HG03025 (cell line): ENCODE measurements at regions not wholly inside any gene's neighbourhood (a gene's known extent, or its start where the extent isn't known, plus 50 kb on each side); places are given as distances from the start of the nearest gene placed in this dataset.

Source experiments
- ATAC-seq: cut with Tn5 transposase; IDR thresholded peaks from one replicate; pipeline ENCODE4 v1.9.1; 2021; ENCODE audit warnings: mild to moderate bottlenecking, moderate library complexity; ENCODE audit not compliant: unreplicated experiment, low FRiP score

DNA sequence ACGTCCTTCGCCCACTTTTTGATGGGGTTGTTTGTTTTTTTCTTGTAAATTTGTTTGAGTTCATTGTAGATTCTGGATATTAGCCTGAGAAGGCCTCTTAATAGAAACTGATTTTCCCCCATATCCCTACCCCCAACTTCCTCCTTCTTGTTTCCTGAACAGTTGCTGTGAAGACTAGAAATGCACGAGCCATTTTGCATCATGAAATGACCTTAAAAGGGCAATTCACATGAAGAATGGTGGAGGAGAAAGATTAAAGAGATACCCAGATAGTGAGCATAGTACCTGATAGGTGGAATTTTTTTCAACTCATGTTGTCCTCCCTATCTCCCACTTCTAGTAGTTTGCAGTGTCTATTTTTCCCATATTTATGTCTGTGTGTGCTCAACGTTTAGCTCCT is 55.2 kb upstream of the KCNH8 start:
- no peak for ATAC-seq

DNA sequence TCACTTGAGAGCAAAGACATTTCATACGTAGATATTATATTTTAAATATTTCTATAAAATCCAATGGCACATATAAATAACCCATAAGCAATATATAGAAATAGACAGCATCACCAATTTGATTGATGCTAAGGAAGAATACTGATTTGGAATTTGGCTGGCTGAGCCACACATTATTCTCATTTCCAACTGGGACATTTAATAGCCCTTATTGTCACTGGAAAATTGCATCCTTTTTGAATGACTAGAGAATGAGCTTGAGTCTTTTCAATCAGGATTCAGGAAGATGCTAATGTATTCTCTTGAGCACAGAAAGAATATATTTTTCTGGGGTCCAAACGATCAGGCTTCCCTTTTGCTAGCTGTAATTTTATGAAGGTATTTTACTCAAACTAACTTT is 70.9 kb upstream of the KCNH8 start:
- ATAC-seq: no peak

DNA sequence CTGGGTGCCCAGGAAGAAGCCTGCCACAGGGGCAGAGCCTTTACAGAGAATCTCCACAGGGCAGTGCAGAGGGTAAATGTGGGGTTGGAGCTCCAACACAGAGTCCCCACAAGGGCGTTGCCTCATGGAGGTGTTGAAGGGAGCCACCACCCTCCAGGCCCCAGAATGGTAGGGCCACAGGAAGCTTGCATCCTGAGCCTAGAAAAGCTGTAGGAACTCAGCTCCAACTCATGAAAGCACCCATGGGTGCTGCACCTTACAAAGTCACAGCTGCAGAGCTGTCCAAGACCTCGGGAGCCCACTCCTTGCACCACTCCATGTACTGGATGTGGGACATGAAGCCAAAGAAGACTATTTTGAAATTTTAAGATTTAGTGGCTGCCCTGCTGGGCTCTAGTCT is 73.3 kb upstream of the KCNH8 start:
- no peak for ATAC-seq

DNA sequence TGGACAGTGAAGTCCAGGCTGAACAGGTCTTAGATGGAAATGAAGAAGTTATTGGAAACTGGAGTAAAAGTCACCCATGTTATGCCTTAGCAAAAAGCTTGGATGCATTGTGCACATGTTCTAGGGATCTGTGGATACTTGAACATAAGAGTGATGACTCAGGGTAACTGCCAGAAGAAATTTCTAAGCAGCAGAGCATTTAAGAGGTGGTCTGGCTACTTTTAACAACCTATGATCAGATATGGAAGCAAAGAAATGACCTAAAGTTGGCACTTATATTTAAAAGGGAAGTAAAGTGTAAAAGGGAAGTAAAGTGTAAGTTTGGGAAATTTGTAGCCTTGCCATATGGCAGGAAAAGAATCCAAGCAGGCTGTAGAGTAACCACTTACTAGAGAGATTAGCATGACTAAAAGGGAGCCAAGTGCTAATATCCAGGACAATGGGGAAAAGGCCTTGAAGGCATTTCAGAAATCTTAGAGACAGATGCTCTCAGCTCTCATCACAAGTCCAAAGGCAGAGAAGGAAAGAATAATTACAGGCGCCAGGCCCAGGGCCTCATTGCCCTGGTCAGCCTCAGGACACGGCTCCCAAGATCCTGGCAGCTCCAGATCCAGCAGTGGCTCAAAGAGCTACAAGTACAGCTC is 73.9 kb upstream of the KCNH8 start:
- ATAC-seq: no peak

DNA sequence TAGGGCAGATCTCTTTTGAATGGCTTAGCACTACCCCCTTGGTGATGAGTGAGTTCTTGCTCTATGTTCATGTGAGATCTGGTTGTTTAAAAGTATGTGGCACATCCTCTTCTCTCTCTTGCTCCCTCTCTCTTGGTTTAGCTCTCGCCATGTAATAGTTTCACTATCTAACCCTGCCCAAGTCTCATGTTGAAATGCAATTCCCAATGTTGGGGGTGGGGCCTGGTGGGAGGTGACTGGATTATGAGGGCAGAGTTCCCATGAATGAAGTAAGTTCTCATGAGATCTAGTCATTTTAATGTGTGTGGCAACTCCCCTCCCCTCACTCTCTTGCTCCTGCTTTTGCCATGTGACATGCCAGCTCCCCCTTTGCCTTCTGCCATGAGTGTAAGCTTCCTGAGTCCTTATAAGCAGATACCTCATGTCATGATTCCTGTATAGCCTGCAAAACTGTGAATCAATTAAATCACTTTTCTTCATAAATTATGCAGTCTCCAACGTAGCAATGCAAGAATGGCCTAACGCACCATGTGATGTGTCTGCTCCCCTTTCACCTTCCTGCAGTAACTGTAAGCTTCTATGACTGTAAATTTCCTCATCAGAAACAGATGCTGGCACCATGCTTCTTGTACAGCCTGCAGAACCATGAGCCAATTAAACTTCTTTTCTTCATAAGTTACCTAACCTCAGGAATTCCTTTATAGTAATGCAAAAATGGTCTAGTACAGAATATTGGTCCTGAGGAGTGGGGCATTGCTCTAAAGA is 74.8 kb upstream of the KCNH8 start:
- ATAC-seq: no peak

DNA sequence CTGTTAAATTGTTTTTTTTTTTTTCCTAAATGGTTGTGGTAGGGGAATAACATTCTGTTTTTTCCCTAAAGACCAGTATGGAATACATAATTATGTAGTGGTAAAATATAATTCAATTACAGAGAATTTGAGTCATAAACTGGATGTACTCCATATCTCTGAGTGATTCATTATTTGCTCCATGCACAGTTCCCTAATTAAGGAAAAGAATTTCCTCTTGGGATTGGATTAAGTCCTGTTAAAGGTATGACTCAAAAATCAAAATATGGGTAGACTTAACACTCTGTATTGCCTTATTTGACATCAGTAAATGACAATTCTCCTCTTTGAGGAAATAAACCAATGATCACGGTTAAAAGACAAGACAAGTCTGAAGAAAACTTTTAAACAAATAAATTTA is 78.0 kb upstream of the KCNH8 start:
- ATAC-seq: no peak

DNA sequence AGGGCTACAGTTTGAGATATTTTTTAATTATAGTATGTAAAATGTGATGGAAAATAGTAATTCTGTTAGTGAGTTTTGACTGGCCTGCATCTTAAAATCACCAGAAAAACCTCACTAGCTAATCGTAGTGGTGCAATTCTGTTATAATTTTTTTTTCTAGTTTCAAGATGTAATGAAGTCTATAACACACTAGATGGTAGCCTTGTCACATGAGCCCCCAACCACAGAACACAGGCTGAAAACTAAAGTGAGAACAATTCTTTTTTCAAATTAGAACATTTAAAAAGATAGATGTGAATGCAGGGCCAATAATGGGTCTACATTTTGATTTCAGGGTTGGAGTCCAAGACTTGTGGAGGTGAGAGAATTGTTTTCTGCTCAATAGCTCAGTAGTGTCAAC is 83.3 kb upstream of the KCNH8 start:
- no peak for ATAC-seq

DNA sequence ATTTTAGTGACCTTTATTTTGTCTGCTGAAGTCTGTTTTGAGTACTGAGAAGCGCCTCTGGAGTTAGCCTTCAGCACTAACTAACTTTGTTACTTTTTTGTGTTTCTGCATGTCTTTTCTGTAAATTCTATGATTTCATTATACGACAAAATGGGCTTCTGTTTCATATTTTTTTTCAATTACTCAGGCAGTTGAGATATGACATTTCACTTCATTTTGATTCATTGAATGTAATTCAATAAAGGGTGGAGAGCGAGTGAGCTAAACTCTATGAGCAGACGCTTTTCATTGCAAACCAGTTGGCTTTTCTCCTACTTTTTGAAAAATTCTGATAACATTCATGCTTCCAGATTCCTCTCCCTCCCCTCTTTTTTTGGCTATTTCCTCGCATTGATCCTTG is 84.4 kb upstream of the KCNH8 start:
- ATAC-seq: no peak

DNA sequence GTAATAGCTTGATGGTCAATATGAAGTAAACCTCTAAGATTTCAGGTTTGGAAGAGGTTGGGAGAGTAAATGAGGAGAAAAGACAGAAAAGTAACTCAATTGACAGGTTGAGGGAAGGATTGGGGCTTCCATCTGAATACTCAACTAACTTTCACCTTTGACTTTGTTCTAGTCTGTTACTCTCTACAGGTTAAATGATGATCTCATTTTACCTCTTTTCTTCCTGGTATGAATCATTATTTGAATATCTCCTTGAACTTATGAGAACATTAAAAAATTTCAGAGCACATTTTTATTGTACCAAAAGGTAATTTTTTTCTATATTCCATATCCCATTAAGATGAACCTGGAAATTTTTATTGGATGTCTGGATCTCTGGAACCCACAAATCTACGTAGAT is 87.9 kb upstream of the KCNH8 start:
- no peak for ATAC-seq

DNA sequence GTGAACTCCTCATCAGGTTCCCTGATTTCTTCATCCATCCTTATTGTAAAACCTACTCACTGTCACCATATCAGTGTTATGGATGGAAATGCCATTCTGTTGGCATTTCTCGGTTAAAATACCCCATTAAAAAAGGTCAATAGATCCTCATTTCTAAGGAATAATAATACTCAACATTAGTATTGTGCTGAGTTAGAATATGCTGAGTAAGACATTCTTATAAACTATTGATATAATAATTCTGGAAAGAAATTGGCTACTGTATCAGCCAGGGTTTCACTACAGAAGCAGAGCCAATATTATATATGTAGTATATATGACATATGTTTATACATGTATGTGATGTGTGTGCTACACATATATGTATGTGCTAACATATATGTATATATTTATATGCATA is 95.4 kb upstream of the KCNH8 start:
- no peak for ATAC-seq

DNA sequence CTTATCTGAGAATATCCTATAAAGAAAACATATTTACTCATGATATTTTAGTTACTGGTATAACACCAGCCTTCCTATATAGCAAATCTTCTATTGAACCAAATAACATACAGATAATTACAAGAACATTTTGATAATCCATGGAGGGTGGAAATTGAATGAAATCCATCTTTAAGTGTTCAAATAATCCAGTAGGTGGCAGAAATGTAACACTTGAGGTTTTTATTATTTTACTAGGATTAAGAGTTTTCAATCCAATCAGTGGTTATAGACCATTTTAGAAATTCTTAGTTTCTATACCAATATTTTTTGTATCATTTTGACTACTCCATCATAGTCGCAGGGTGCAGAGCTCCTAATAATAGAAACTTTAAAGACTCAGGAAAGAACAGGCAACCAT is 101.9 kb upstream of the KCNH8 start:
- ATAC-seq: no peak

DNA sequence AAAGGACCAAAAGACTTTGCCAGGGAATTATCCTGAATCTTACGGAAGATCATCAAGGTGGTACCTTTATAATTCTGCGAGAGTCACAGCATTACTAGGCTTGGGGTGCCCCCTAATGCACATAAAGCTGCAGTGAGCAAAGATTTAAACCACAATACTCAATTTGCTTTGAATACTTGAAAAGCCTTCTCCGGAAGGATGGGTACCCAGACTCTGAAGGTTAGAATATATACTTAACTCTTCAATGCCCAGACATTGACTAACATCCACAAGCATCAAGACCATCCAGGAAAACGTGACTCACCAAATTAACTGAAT is 117.8 kb upstream of the KCNH8 start:
- ATAC-seq: no peak

DNA sequence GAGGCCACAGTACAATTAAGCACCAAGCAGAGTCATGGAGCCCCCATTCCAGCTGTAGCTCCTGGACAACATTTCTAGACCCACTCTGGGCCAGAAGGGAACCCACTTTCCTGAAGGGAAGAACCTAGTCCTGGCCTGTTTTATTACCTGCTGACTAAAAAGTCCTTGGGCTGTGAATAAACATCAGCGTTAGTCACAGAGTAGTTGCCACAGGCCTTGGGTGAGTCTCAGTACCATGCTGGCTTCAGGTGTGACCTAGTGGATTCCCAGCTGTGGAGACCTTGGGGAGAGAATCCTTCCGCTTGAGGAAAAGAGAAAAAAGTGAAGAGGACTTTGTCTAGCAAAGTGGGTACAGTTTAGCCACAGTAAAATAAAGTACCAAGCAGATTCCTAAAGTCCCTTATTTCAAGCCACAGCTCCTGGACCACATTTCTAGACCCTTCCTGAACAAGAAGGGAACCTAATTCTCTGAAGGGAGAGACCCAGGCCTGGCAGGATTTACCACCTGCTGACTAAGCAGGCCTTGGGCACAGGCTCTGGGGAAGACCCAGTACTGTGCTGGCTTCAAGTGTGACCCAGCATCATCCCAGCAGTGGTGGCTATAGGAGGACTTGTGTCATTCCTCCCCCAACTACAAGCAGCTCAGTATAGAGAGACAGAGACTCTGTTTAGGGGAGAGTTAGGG is 118.3 kb upstream of the KCNH8 start:
- ATAC-seq: no peak

DNA sequence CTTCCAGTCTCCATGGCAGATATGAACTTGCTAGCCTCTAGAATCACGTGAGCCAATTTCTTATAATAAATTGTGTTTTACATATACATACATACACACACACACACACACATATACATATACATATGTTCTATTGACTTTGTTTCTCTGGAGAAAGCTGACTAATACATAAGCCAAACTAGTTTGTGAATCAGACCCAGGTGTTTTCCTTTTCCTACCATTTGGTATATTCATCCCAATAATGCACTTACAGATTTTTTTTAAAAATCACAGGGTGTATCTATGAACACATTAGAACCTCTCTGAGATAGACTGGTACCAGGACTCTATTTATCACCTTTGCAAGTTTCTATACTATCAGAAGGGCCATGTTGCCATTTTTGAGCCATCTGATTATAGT is 122.9 kb upstream of the KCNH8 start:
- no peak for ATAC-seq

DNA sequence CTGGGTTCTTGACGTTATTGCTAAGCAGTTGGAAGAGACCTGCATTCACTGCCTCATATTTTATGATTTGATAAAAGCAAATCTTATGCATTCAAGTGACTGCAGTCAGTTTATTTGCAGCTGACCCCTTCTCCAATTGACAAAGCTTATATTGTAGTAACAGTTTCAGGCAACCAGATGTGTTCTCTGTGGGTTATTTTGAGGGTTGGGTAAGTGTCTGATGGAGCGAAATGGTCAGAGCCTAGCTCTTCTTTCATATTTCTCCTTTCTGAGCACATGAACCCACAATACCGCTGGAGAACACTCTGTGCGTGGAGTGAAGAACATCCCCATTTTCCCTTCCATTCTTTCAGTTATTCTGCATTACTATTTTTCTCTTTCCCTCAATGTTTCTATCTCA is 125.8 kb upstream of the KCNH8 start:
- ATAC-seq: no peak

DNA sequence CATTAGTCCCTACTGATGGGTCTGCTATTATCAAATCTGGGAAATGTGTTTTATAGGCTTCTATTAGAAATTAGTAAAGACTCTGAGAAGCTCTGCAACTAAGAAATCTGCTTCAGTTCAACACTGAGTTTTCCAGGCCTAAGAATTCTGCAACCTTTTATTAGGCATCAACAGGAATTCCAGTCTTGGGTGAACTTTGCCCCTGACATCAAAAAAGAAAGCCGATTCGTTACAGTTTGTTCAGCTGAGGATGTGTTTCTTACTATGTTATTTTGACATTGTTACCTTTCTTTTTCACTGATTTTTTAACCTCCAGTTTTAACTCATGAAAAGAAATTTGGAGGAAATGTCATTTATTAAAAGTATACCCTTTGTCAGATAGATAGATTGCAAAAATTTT is 131.5 kb upstream of the KCNH8 start:
- ATAC-seq: no peak

DNA sequence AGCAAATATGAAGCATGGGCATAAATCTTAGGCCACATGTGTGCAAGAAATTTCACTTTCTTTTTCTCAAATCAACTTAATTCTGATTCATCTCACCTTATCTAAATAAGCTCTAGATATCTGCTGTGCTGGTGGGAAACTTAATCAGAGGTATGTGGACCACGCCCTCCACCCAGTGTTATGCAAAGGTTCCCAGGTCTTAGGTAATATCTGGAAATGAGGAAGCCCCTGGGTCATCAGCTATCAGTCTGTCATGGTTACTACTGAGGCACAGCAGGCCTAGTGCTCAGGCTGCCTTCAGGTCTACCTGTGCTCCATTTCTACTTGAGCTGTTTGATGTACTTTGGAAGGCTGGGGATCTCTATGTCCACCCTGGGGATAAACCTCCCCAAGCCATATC is 134.4 kb upstream of the KCNH8 start:
- no peak for ATAC-seq

DNA sequence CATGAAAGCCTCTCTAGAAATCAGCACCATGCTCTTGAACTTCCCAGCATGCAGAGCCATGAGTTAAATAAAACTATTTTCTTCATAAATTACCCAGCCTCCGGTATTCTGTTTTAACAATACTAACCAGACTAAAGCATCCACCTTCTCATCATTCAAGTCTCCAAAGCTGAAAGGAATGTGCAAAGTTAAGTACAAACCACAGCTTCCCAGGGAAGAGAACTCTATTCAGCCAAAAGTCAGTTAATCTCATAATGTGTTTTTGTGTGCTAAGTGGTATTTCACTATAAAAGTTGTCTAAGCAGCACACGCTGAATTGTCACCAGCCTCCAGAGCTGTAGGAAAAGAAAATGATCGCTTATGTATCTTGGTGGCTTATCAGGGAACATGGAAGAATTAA is 135.5 kb upstream of the KCNH8 start:
- no peak for ATAC-seq

DNA sequence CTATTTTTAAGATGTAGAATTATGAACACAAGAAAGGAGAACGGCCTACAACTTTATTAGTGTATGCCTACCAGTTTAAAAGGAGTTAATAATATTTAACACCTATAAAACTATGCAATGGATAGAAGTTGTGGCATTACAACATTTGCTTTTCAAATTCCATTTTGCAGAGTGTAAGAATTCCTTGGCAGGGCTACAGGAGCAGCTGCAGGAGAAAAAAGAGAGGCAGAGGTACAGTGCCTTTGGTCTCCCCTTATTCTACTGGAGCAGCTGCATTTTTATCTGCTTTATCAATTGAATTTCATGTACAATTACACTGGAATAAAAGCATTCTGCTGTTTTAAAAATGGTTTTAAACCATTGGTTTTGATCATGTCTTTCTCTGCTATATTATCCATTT is 145.7 kb upstream of the KCNH8 start:
- no peak for ATAC-seq

DNA sequence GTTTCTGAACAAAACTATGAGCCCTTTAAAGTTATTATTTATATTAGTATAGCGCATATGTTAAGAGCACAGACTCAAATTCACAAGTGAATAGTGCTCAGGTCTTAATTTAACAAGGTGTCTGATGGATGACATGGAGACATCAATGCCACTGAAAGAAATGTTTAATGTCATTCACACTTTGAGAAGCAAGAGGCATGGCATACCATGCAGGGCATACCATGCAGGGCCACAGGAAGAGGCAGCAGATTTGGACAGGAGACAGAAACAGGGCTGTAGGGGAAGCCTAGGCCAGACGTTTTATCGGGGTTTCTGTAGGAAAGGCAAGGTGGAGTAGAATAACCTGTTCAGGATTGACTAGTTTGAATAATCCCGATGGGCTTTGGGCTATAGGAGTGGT is 150.2 kb upstream of the KCNH8 start:
- ATAC-seq: no peak

DNA sequence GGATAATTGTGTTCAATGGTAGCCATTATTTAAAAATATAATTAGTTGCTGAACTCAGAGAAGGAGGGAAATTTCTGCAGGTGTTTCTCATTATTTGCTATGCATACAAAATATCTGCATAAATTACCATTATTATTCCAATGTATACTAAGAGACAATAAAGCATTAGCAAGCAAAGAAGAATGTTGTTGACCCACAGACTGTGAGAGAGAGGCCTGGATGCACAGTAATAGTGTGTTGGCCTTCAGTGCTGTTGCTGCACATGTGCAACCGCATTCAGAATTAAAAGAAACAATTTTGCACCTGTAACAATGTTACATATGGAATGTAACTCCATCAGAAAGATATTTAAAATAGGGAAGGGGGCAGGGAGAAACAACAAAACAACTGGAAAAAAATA is 155.6 kb upstream of the KCNH8 start:
- ATAC-seq: no peak

DNA sequence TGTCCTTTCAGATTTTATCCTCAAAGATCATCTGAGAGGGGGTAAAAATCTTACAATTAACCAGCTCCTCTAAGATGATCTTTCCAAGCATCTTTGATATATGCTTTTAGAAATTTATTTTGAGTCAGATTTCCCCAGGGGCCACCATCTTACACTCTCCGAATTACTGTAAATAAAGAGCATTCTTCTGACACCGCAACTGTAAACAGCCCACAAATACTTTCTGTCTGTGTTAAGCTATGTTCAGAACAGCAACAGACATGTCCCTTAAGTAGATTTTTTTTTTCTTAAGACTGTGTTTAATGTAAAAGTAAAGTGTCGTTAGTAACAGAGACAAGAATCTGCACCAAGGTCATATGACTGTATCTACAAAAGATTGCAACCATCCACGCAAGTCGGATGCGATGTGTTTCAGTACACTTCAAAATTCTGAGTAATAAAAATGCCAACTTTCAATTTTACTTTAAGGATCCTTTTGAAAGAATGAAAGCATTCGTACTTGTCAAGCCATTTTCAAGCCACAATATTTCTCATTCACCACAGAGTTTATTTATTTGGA is 159.0 kb upstream of the KCNH8 start:
- no peak for ATAC-seq
